GM19452 (cell line): ENCODE measurements at regions not wholly inside any gene's neighbourhood (a gene's known extent, or its start where the extent isn't known, plus 50 kb on each side); places are given as distances from the start of the nearest gene placed in this dataset.
"Not testable (repeated sequence)": the region's sequence is repeated elsewhere in the genome, so short reads cannot be mapped to it uniquely, and the experiment has no call there.

ENCODE experiments used
- ATAC-seq: cut with Tn5 transposase; IDR thresholded peaks from one replicate; pipeline ENCODE4 v1.9.1; 2021; ENCODE audit not compliant: unreplicated experiment

DNA sequence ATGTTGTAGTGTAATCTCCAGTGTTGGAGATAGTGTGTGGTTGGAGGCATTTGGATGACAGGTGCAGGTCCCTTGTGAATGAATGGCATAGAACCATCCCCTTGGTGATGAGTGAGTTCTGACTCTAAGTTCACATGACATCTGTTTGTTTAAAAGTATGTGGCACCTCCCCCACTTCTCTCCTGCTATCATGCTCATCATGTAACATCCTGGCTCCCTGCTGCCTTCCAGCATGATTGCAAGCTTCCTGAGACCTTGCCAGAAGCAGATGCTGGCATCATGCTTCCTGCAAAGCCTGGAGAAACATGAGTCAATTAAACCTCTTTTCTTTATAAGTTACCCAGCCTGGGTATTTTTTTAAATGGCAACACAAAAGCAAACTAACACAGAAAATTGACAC, 499.0 kb upstream of the SEMA3D start:
- no peak for ATAC-seq

GRCh38 chr7:85682833-85683620, 496.2 kb upstream of the SEMA3D start:
- no peak for ATAC-seq

- ATAC-seq = no peak
Measured at GRCh38 chr7:85681241-85681640, 494.4 kb upstream of the SEMA3D start.

DNA sequence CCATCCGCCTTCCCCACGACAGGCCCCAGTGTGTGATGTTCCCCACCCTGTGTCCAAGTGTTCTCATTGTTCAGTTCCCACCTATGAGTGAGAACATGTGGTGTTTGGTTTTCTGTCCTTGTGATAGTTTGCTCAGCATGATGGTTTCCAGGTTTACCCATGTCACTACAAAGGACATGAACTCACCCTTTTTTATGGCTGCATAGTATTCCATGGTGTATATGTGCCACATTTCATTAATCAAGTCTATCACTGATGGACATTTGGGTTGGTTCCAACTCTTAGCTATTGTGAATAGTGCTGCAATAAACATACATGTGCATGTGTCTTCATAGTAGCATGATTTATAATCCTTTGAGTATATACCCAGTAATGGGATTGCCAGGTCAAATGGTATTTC, 488.2 kb upstream of the SEMA3D start:
- not testable (repeated sequence) for ATAC-seq

GRCh38 chr7:85673876-85674275, 487.0 kb upstream of the SEMA3D start:
- no peak for ATAC-seq

DNA sequence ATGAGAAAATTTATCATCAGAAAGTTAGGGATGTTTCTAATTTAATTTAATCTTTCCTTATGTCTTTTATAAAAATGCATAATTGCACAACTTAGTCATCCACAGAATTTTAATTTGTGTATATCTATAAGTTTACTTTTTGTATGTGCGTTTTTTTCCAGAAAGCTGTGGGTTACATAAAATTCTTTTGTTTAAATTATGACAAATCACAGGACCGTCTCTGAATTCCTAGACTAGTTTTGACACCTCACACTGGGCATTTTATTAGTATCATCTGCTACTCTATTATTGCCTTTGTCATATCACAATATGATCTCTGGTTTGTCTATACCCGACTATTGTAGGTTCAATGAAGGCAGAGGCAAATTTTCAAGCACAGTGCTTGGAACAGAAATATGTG, 482.4 kb upstream of the SEMA3D start:
- ATAC-seq = no peak

DNA sequence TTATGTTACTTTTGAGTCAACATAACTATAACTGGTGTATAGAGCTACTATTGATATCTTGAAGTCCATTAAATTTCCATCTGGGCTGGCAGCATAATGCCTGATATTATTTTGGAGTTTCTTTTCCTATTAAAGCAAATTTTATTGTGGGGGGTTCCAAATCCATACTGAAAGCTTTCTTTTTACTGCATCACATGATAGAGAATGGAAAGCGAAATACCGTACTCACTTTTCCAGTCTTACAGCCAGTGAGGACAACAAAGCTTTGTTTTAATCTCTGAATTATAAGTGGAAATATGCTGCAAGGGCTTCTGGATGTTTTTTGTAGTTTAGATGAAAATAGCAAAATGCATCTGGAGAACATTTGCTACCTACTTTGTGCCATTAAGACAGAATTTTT, 477.5 kb upstream of the SEMA3D start:
- ATAC-seq = no peak

GRCh38 chr7:85659364-85659763, 472.5 kb upstream of the SEMA3D start:
- ATAC-seq = no peak

DNA sequence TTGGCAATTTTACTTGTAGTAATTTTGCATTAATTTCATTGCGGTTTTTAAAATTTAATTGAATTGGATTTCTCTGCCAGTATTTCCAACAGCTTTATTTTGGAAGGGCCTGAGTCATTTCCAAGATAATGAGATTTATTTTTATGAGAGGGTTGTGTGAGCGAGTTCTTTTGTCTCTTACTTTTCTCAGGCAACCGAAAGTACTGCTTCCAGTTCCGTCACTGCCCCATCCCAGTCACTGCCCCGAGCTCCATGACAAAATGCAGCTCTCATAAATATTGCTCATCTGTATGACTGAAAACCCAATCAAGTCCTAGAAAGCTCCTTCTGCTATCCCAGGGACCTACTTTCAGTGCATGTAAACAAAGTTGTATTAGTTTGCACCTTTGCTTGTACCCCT, 468.4 kb upstream of the SEMA3D start:
- ATAC-seq = no peak

- no peak for ATAC-seq
Measured at GRCh38 chr7:85644272-85644671, 457.4 kb upstream of the SEMA3D start.

- no peak for ATAC-seq
Measured at GRCh38 chr7:85641331-85641730, 454.5 kb upstream of the SEMA3D start.

GRCh38 chr7:85638394-85638793, 451.5 kb upstream of the SEMA3D start:
- no peak for ATAC-seq

DNA sequence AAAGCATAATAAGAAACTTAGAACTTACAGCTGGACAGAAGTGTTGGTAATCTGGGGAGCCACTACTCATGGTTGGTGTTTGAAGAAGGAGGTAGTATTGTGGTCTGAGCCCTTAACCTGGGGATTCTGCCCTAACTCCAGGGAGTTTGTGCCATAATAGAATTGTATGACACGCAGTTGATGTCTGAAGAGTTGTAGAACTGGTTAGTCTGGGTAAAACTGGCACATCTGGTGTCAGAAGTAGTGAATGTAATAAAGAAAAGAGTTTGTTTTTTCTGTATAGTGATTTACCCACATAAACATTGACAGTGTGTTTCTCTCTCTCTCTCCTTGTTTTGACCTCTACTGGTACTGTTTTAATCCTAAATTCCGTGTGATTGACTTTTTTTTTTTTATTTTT, 448.1 kb upstream of the SEMA3D start:
- ATAC-seq = no peak

DNA sequence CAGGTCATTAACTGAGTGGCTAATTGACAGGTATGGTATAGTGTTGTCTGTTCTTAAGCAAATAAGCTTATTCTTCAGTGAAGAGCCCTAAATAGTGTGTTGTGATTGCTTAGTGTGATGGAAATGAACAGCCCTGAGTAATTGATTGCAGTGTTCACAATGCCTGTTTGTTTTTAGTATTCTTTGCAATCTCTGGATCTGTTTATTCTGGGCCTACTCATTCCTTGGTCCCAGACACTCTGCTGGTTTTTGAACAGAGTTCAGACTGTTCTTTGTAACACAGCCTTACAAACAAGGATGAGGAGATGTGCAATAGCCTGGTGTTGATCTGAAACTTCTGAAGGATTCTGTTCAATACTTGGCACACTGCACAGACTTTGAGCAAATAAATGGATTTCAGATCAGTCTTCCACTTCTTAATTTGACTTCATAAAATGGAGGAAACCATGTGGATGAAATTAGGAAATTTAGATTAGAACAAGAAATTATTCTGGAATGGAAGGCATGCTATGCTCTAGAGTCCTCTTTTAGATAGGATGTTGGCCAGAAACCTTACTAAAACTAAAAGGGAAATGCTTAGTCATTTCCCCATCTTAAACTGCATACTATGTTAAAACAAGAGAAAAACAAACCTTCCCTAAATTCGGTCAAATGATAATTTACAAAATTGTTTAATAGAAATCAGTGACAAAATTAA, 444.2 kb upstream of the SEMA3D start:
- no peak for ATAC-seq

GRCh38 chr7:85627791-85628586, 441.1 kb upstream of the SEMA3D start:
- no peak for ATAC-seq

- ATAC-seq = no peak
Measured at GRCh38 chr7:85622059-85622458, 435.2 kb upstream of the SEMA3D start.

- ATAC-seq = no peak
Measured at GRCh38 chr7:85620936-85621685, 434.3 kb upstream of the SEMA3D start.

DNA sequence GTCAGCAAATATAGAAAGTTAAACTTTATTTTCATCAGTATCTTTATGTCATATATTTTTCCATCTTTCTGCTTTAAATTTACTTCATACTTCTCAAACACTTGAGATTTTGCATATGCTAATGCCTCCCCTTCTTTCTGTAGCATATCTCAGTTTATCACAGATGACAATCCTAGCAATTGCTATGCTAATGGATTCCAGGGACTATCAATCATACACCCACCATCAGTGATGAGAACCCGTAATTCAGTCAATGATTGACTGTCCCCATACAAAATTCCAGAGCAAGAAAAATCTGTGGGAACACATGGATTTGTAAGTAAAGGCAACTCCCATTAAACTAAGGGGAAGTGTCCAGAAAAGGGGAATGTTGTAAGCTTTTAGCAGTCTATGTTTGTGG, 432.4 kb upstream of the SEMA3D start:
- no peak for ATAC-seq

GRCh38 chr7:85614684-85615083, 427.8 kb upstream of the SEMA3D start:
- no peak for ATAC-seq

DNA sequence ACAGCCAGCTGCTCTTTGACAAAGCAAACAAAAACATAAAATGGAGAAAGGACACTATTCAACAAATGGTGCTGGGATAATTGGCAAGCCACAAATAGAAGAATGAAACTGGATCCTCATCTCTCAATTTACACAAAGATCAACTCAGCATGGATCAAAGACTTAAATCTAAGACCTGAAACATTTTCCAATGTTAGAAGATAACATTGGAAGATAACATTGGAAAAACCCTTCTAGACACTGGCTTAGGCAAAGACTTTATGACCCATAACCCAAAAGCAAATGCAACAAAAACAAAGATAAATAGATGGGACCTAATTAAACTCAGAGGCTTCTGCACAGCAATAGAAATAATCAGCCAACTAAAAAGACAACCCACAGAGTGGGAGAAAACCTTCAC, 425.7 kb upstream of the SEMA3D start:
- no peak for ATAC-seq

GRCh38 chr7:85608804-85609203, 421.9 kb upstream of the SEMA3D start:
- no peak for ATAC-seq
